Skeletal muscle tissue (tissue), 3 donors: ENCODE measurements at regions not wholly inside any gene's neighbourhood (a gene's known extent, or its start where the extent isn't known, plus 50 kb on each side); places are given as distances from the start of the nearest gene placed in this dataset.

ENCODE experiments used
- H3K27ac ChIP-seq: one replicate; pipeline ENCODE4 v1.7.0; 2013; ENCODE audit warnings: mild to moderate bottlenecking, low read depth, low read length, inconsistent platforms
- H3K27me3 ChIP-seq, 3 donors: one replicate each; pipeline ENCODE4 v1.7.0; 2013; ENCODE audit warnings: low read length in 3 of 3; ENCODE audit not compliant: control insufficient read depth in 3 of 3, insufficient read depth in 3 of 3
- H3K36me3 ChIP-seq, 3 donors: one replicate each; pipeline ENCODE4 v1.7.0; 2013; ENCODE audit warnings: low read length in 3 of 3; ENCODE audit not compliant: control insufficient read depth in 3 of 3, insufficient read depth in 3 of 3
- H3K4me1 ChIP-seq, 3 donors: one replicate each; pipeline ENCODE4 v1.7.0; 2013; ENCODE audit warnings: low read length in 3 of 3, mild to moderate bottlenecking in 3 of 3; ENCODE audit not compliant: control insufficient read depth in 3 of 3, insufficient read depth in 3 of 3
- H3K4me3 ChIP-seq, 3 donors: one replicate each; pipeline ENCODE4 v1.7.0; 2013; ENCODE audit warnings: low read length in 3 of 3
- H3K9ac ChIP-seq, 3 donors: one replicate each; pipeline ENCODE4 v1.7.0; 2013; ENCODE audit warnings: low read length in 3 of 3, mild to moderate bottlenecking in 3 of 3, moderate library complexity in 2 of 3, low read depth in 1 of 3
- H3K9me3 ChIP-seq, 3 donors: one replicate each; pipeline ENCODE4 v1.7.0; 2013; ENCODE audit warnings: low read length in 3 of 3; ENCODE audit not compliant: control insufficient read depth in 3 of 3
- donor health status: Osteomylitis.

- no peak overlapping the region for H3K27ac ChIP-seq
- no peaks in the 10 kb centered on the region for H3K36me3 ChIP-seq
Measured at GRCh38 chr1:239322369-239322768, 64.0 kb upstream of the CHRM3 start.

GRCh38 chr1:239321877-239322276 is 64.5 kb upstream of the CHRM3 start:
- no peaks in the 10 kb centered on the region for H3K36me3 ChIP-seq
- H3K27ac ChIP-seq, result no peak overlapping the region
- no peaks in the 10 kb centered on the region for H3K27me3 ChIP-seq
- peaks cover 0 to 2% (median 0%) of the 10 kb centered on the region in 3 donors for H3K9me3 ChIP-seq
- H3K9ac ChIP-seq, result no peak overlapping the region
- no peak overlapping the region for H3K4me3 ChIP-seq
- H3K4me1 ChIP-seq, result no peaks in the 10 kb centered on the region

More at GRCh38 chr1:239322369-239322768, 64.0 kb upstream of the CHRM3 start:
- H3K9me3 ChIP-seq, result peaks cover 0 to 2% (median 0%) of the 10 kb centered on the region in 3 donors
- no peak overlapping the region for H3K9ac ChIP-seq
- H3K4me1 ChIP-seq, result no peaks in the 10 kb centered on the region
- H3K4me3 ChIP-seq, result no peak overlapping the region
- H3K27me3 ChIP-seq, result no peaks in the 10 kb centered on the region

- peaks cover 0 to 2% (median 0%) of the 10 kb centered on the region in 3 donors for H3K9me3 ChIP-seq
- no peak overlapping the region for H3K27ac ChIP-seq
- H3K4me3 ChIP-seq, result no peak overlapping the region
- no peaks in the 10 kb centered on the region for H3K36me3 ChIP-seq
- H3K4me1 ChIP-seq, result no peaks in the 10 kb centered on the region
- H3K27me3 ChIP-seq, result no peaks in the 10 kb centered on the region
- no peak overlapping the region for H3K9ac ChIP-seq
Measured at GRCh38 chr1:239317948-239318347, 68.4 kb upstream of the CHRM3 start.

- Histone ChIP-seq H3K27ac (no peak overlapping the region), H3K4me3 (no peak overlapping the region), H3K36me3 (no peaks in the 10 kb centered on the region), H3K27me3 (no peaks in the 10 kb centered on the region), H3K4me1 (no peaks in the 10 kb centered on the region), H3K9me3 (peaks cover 0 to 2% (median 0%) of the 10 kb centered on the region in 3 donors), H3K9ac (no peak overlapping the region)
Measured at GRCh38 chr1:239315631-239316217, 70.6 kb upstream of the CHRM3 start.

- no peak overlapping the region for H3K4me3 ChIP-seq
- no peaks in the 10 kb centered on the region for H3K27me3 ChIP-seq
- H3K36me3 ChIP-seq, result no peaks in the 10 kb centered on the region
- H3K4me1 ChIP-seq, result no peaks in the 10 kb centered on the region
- H3K9me3 ChIP-seq, result no peaks in the 10 kb centered on the region
- no peak overlapping the region for H3K27ac ChIP-seq
- H3K9ac ChIP-seq, result no peak overlapping the region
Measured at GRCh38 chr1:239311331-239311730, 75.0 kb upstream of the CHRM3 start.

GRCh38 chr1:239308701-239309333 is 77.6 kb upstream of the CHRM3 start:
- Histone ChIP-seq H3K4me3 (no peak overlapping the region), H3K27me3 (no peaks in the 10 kb centered on the region), H3K36me3 (no peaks in the 10 kb centered on the region), H3K9me3 (no peaks in the 10 kb centered on the region), H3K4me1 (no peaks in the 10 kb centered on the region), H3K9ac (no peak overlapping the region), H3K27ac (no peak overlapping the region)

- Histone ChIP-seq H3K4me3 (no peak overlapping the region), H3K9ac (no peak overlapping the region), H3K36me3 (no peaks in the 10 kb centered on the region), H3K27me3 (no peaks in the 10 kb centered on the region), H3K4me1 (no peaks in the 10 kb centered on the region), H3K9me3 (no peaks in the 10 kb centered on the region), H3K27ac (no peak overlapping the region)
Measured at GRCh38 chr1:239307886-239308285, 78.5 kb upstream of the CHRM3 start.

- no peaks in the 10 kb centered on the region for H3K4me1 ChIP-seq
- H3K9me3 ChIP-seq, result no peaks in the 10 kb centered on the region
- H3K36me3 ChIP-seq, result no peaks in the 10 kb centered on the region
- no peak overlapping the region for H3K9ac ChIP-seq
- no peak overlapping the region for H3K27ac ChIP-seq
- no peaks in the 10 kb centered on the region for H3K27me3 ChIP-seq
- H3K4me3 ChIP-seq, result no peak overlapping the region
Measured at GRCh38 chr1:239306426-239306825, 79.9 kb upstream of the CHRM3 start.

- Histone ChIP-seq H3K4me1 (no peaks in the 10 kb centered on the region), H3K36me3 (no peaks in the 10 kb centered on the region), H3K9me3 (no peaks in the 10 kb centered on the region), H3K27ac (no peak overlapping the region), H3K9ac (no peak overlapping the region), H3K4me3 (no peak overlapping the region), H3K27me3 (no peaks in the 10 kb centered on the region)
Measured at GRCh38 chr1:239303289-239303688, 83.1 kb upstream of the CHRM3 start.

GRCh38 chr1:239302696-239303095 is 83.7 kb upstream of the CHRM3 start:
- H3K27ac ChIP-seq, result no peak overlapping the region
- no peaks in the 10 kb centered on the region for H3K27me3 ChIP-seq
- H3K9me3 ChIP-seq, result no peaks in the 10 kb centered on the region
- H3K4me3 ChIP-seq, result no peak overlapping the region
- H3K36me3 ChIP-seq, result no peaks in the 10 kb centered on the region
- no peak overlapping the region for H3K9ac ChIP-seq
- H3K4me1 ChIP-seq, result no peaks in the 10 kb centered on the region
